ENCODE measurements at regions not wholly inside any gene's neighbourhood (a gene's known extent, or its start where the extent isn't known, plus 50 kb on each side); places are given as distances from the start of the nearest gene placed in this dataset.

DNA sequence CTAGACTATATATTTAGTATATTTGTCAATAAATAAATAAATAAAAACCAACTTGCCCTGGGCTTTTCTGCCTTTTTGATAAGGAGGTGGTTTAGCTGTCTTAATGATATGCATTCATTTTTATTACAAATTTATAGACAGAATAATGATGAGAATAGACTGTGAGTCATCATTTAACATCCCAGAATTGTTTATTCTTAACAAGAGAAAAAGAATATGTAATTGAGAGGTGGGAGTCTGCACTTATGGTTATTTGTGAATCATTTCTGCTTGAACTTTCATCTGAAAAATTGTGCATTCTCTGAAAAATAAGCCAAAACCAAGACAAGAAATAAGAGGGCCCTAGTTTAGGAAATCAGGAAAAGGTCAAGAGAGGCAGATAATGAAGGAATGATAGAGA, 326.2 kb downstream of the COL11A1 start:
- Histone ChIP-seq H3K9ac (ENCODE audit: extremely low read depth, insufficient read length, low read length) (no peak overlapping the region), H2AFZ (ENCODE audit: low read length) (no peak overlapping the region), H3K23ac (ENCODE audit: insufficient read length, low read depth, low read length) (no peak overlapping the region), H2BK5ac (ENCODE audit: insufficient read length, low read length) (no peak overlapping the region), H3K56ac (ENCODE audit: insufficient read length, low read depth, low read length) (no peak overlapping the region), H3K14ac (ENCODE audit: insufficient read depth, low read length) (no peak overlapping the region), H3K23me2 (ENCODE audit: insufficient read length, low read depth, low read length, poor library complexity, severe bottlenecking) (no peaks in the 10 kb centered on the region), H3K27me3 (ENCODE audit: insufficient read depth, low read length) (no peaks in the 10 kb centered on the region), H4K91ac (ENCODE audit: insufficient read length, low read depth, low read length) (no peak overlapping the region), H3K79me2 (ENCODE audit: insufficient read depth, low read length) (no peaks in the 10 kb centered on the region), H3K9me3 (ENCODE audit: control insufficient read depth, low read depth, low read length) (no peaks in the 10 kb centered on the region), H3K4ac (ENCODE audit: low read depth, low read length) (no peak overlapping the region), H4K20me1 (ENCODE audit: control insufficient read depth, insufficient read depth, insufficient read length) (no peaks in the 10 kb centered on the region), H3T11ph (ENCODE audit: low read length) (no peak overlapping the region), H2BK15ac (ENCODE audit: low read depth, low read length) (no peak overlapping the region), H2BK20ac (ENCODE audit: low read depth, low read length, poor library complexity, severe bottlenecking) (no peak overlapping the region), H2AK5ac (ENCODE audit: insufficient read length, low read length) (no peak overlapping the region), H2BK12ac (ENCODE audit: insufficient read length, low read depth, low read length) (no peak overlapping the region), H3K27ac (ENCODE audit: insufficient read length, low read depth, low read length) (no peak overlapping the region), H3K4me1 (ENCODE audit: insufficient read depth, low read length) (no peaks in the 10 kb centered on the region), H3K4me2 (ENCODE audit: insufficient read depth, insufficient read length, low read length) (no peak overlapping the region), H4K5ac (ENCODE audit: insufficient read length, low read depth, low read length) (no peak overlapping the region), H4K8ac (replicated peaks; ENCODE audit: insufficient read length, low read depth, low read length) (no peak overlapping the region), H2BK120ac (ENCODE audit: low read depth, low read length, poor library complexity, severe bottlenecking) (no peak overlapping the region), H3K79me1 (ENCODE audit: insufficient read depth, low read depth, low read length, poor library complexity, severe bottlenecking) (no peaks in the 10 kb centered on the region), H3K18ac (ENCODE audit: insufficient read length, low read depth, low read length) (no peak overlapping the region)
- Mint-ChIP-seq H3K9me3 (peaks cover 26 to 29% of the 10 kb centered on the region in 2 experiments), H3K27ac (no peak overlapping the region), H3K4me3 (no peak overlapping the region), H3K4me1 (no peaks in the 10 kb centered on the region), H3K27me3 (ENCODE audit: low read depth) (no peaks in the 10 kb centered on the region; the same call in 1 of the 2 replicates), H3K36me3 (ENCODE audit: insufficient read depth in 1 of 3, low read depth in 3 of 3) (peaks cover 13 to 27% (median 16%) of the 10 kb centered on the region in 3 experiments)
- no peak for DNase-seq
- TF ChIP-seq, protein P1, sequence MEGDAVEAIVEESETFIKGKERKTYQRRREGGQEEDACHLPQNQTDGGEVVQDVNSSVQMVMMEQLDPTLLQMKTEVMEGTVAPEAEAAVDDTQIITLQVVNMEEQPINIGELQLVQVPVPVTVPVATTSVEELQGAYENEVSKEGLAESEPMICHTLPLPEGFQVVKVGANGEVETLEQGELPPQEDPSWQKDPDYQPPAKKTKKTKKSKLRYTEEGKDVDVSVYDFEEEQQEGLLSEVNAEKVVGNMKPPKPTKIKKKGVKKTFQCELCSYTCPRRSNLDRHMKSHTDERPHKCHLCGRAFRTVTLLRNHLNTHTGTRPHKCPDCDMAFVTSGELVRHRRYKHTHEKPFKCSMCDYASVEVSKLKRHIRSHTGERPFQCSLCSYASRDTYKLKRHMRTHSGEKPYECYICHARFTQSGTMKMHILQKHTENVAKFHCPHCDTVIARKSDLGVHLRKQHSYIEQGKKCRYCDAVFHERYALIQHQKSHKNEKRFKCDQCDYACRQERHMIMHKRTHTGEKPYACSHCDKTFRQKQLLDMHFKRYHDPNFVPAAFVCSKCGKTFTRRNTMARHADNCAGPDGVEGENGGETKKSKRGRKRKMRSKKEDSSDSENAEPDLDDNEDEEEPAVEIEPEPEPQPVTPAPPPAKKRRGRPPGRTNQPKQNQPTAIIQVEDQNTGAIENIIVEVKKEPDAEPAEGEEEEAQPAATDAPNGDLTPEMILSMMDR (conservative IDR thresholded peaks at IDR 0.05): no peak
